ENCODE measurements at regions not wholly inside any gene's neighbourhood (a gene's known extent, or its start where the extent isn't known, plus 50 kb on each side); places are given as distances from the start of the nearest gene placed in this dataset.

- Histone ChIP-seq H3K4me1 (ENCODE audit: control insufficient read depth, insufficient read depth, low read length) (no peaks in the 10 kb centered on the region), H3K4me3 (ENCODE audit: low read depth, low read length) (no peak overlapping the region), H3K9me3 (ENCODE audit: control insufficient read depth, insufficient read depth, low read depth, low read length) (no peaks in the 10 kb centered on the region), H3K27ac (ENCODE audit: extremely low read depth, low read depth, low read length) (no peak overlapping the region), H3K36me3 (ENCODE audit: control insufficient read depth in 2 of 2, insufficient read depth in 1 of 2, low read length in 2 of 2) (no peaks in the 10 kb centered on the region)
- ChIA-PET CTCF (interaction anchor here (0.7 kb wide), 1 partner anchor 123 kb away, joined by 5 read pairs; no protein-coding TSS in a partner anchor), POLR2A (no interaction called here)
- TF ChIP-seq ZIC2 (tag by site-specific recombination; IDR thresholded peaks at IDR 0.05) (no peak), ZNF350 (tag by site-specific recombination; IDR thresholded peaks at IDR 0.05) (no peak), ZNF146 (tag by site-specific recombination; IDR thresholded peaks at IDR 0.05) (peak; percentile 48; the same call in 1 of the 2 replicates)
These were observed 459.0 kb downstream of the XYLT1 start for GRCh38 chr16:17011712-17012111.

- Histone ChIP-seq H3K4me3 (ENCODE audit: low read depth, low read length) (no peak overlapping the region), H3K9me3 (ENCODE audit: control insufficient read depth, insufficient read depth, low read depth, low read length) (no peaks in the 10 kb centered on the region), H3K36me3 (ENCODE audit: control insufficient read depth in 2 of 2, insufficient read depth in 1 of 2, low read length in 2 of 2) (no peaks in the 10 kb centered on the region), H3K27ac (ENCODE audit: extremely low read depth, low read depth, low read length) (no peak overlapping the region), H3K4me1 (ENCODE audit: control insufficient read depth, insufficient read depth, low read length) (no peaks in the 10 kb centered on the region)
- ChIA-PET CTCF (no interaction called here), POLR2A (no interaction called here)
- no peak for TF ChIP-seq ZBTB21 (tag by site-specific recombination; IDR thresholded peaks at IDR 0.05)
- no peak for TF ChIP-seq ZNF623 (tag by site-specific recombination; IDR thresholded peaks at IDR 0.05)
- no peak for TF ChIP-seq BCL11B (tag by site-specific recombination; IDR thresholded peaks at IDR 0.05; ENCODE audit: low read depth)
- TF ChIP-seq ZNF157 (tag by site-specific recombination; IDR thresholded peaks at IDR 0.05), result no peak
- no peak for TF ChIP-seq PRDM1 (tag by site-specific recombination; IDR thresholded peaks at IDR 0.05)
- TF ChIP-seq ZNF302 (tag by site-specific recombination; IDR thresholded peaks at IDR 0.05; ENCODE audit: low read depth), result no peak
- no peak for TF ChIP-seq ZNF239 (tag by site-specific recombination; IDR thresholded peaks at IDR 0.05)
- TF ChIP-seq KLF7 (tag by site-specific recombination; IDR thresholded peaks at IDR 0.05; ENCODE audit: borderline replicate concordance), result no peak
- TF ChIP-seq ZNF416 (tag by site-specific recombination; IDR thresholded peaks at IDR 0.05), result no peak
- no peak for TF ChIP-seq ZBTB6 (tag by site-specific recombination; IDR thresholded peaks at IDR 0.05)
- no peak for TF ChIP-seq ZNF624 (tag by site-specific recombination; IDR thresholded peaks at IDR 0.05)
- no peak for TF ChIP-seq REST (tag by site-specific recombination; IDR thresholded peaks at IDR 0.05)
- TF ChIP-seq PRDM2 (tag by site-specific recombination; IDR thresholded peaks at IDR 0.05; ENCODE audit: borderline replicate concordance), result no peak
- TF ChIP-seq ZNF664 (tag by site-specific recombination; IDR thresholded peaks at IDR 0.05), result no peak
- TF ChIP-seq ZNF132 (tag by site-specific recombination; IDR thresholded peaks at IDR 0.05; ENCODE audit: borderline replicate concordance), result no peak
- TF ChIP-seq ZBTB49 (tag by site-specific recombination; IDR thresholded peaks at IDR 0.05; ENCODE audit: low read depth), result no peak
- no peak for TF ChIP-seq PBX3 (CRISPR knock-in tag; IDR thresholded peaks at IDR 0.05)
- no peak for TF ChIP-seq MYNN (tag by site-specific recombination; IDR thresholded peaks at IDR 0.05; ENCODE audit: borderline replicate concordance)
- no peak for TF ChIP-seq ZNF777 (tag by site-specific recombination; IDR thresholded peaks at IDR 0.05; ENCODE audit: borderline replicate concordance)
These were observed 457.7 kb downstream of the XYLT1 start for GRCh38 chr16:17013038-17013437.

Data from HEK293 (cell line).